ENCODE measurements at regions not wholly inside any gene's neighbourhood (a gene's known extent, or its start where the extent isn't known, plus 50 kb on each side); places are given as distances from the start of the nearest gene placed in this dataset.

GRCh38 chr2:194742706-194743105 lies 914.3 kb upstream of the SLC39A10 start:
- no peaks in the 10 kb centered on the region for H3K9me2 ChIP-seq (replicated peaks; ENCODE audit: insufficient read depth, low read length)
- H2AFZ ChIP-seq (ENCODE audit: low read length), result no peak overlapping the region
- no peak overlapping the region for H3K27ac ChIP-seq (ENCODE audit: low read length)
- peaks cover 5% of the 10 kb centered on the region for H3K4me1 ChIP-seq (ENCODE audit: low read length)
- H3K36me3 ChIP-seq (replicated peaks; ENCODE audit: insufficient read depth, low read length), result no peaks in the 10 kb centered on the region
- no peaks in the 10 kb centered on the region for H3F3A ChIP-seq (ENCODE audit: insufficient read depth, low read length)
- H3K27me3 ChIP-seq (replicated peaks; ENCODE audit: insufficient read depth, low read length), result no peaks in the 10 kb centered on the region
- H3K9ac ChIP-seq (ENCODE audit: low read length), result no peak overlapping the region
- no peak for DNase-seq
- H3K4me2 ChIP-seq (ENCODE audit: low read depth, low read length), result no peak overlapping the region
- H3K9me3 ChIP-seq (replicated peaks; ENCODE audit: insufficient read depth, low read length), result no peaks in the 10 kb centered on the region
- TF ChIP-seq CTCF (IDR thresholded peaks at IDR 0.05; ENCODE audit: low read length) (no peak), EZH2 (optimal IDR thresholded peaks at IDR 0.05; ENCODE audit: low read depth, low read length) (no peak), EZH2phosphoT487 (IDR thresholded peaks at IDR 0.05; ENCODE audit: low read length) (no peak)
- no peaks in the 10 kb centered on the region for H3K79me2 ChIP-seq (ENCODE audit: low read length)
- no peak overlapping the region for H3K4me3 ChIP-seq (ENCODE audit: low read length)
- H4K20me1 ChIP-seq (ENCODE audit: insufficient read depth, low read length), result no peaks in the 10 kb centered on the region

- no peaks in the 10 kb centered on the region for H4K20me1 ChIP-seq (ENCODE audit: insufficient read depth, low read length)
- H3K9me2 ChIP-seq (replicated peaks; ENCODE audit: insufficient read depth, low read length), result no peaks in the 10 kb centered on the region
- no peak overlapping the region for H3K4me3 ChIP-seq (ENCODE audit: low read length)
- peaks cover 5% of the 10 kb centered on the region for H3K4me1 ChIP-seq (ENCODE audit: low read length)
- TF ChIP-seq EZH2phosphoT487 (IDR thresholded peaks at IDR 0.05; ENCODE audit: low read length) (no peak), EZH2 (optimal IDR thresholded peaks at IDR 0.05; ENCODE audit: low read depth, low read length) (no peak), CTCF (IDR thresholded peaks at IDR 0.05; ENCODE audit: low read length) (no peak)
- H3K9ac ChIP-seq (ENCODE audit: low read length), result no peak overlapping the region
- no peaks in the 10 kb centered on the region for H3K79me2 ChIP-seq (ENCODE audit: low read length)
- H2AFZ ChIP-seq (ENCODE audit: low read length), result no peak overlapping the region
- DNase-seq, result peak; percentile 58
- H3K27me3 ChIP-seq (replicated peaks; ENCODE audit: insufficient read depth, low read length), result no peaks in the 10 kb centered on the region
- H3K4me2 ChIP-seq (ENCODE audit: low read depth, low read length), result no peak overlapping the region
- no peaks in the 10 kb centered on the region for H3F3A ChIP-seq (ENCODE audit: insufficient read depth, low read length)
- H3K9me3 ChIP-seq (replicated peaks; ENCODE audit: insufficient read depth, low read length), result no peaks in the 10 kb centered on the region
- H3K27ac ChIP-seq (ENCODE audit: low read length), result no peak overlapping the region
- no peaks in the 10 kb centered on the region for H3K36me3 ChIP-seq (replicated peaks; ENCODE audit: insufficient read depth, low read length)
Observed at GRCh38 chr2:194739217-194739616, 917.8 kb upstream of the SLC39A10 start.

- no peaks in the 10 kb centered on the region for H3K9me2 ChIP-seq (replicated peaks; ENCODE audit: insufficient read depth, low read length)
- H2AFZ ChIP-seq (ENCODE audit: low read length), result no peak overlapping the region
- no peak for TF ChIP-seq CTCF (IDR thresholded peaks at IDR 0.05; ENCODE audit: low read length)
- no peak for TF ChIP-seq EZH2phosphoT487 (IDR thresholded peaks at IDR 0.05; ENCODE audit: low read length)
- no peak for TF ChIP-seq EZH2 (optimal IDR thresholded peaks at IDR 0.05; ENCODE audit: low read depth, low read length)
- no peaks in the 10 kb centered on the region for H3K27me3 ChIP-seq (replicated peaks; ENCODE audit: insufficient read depth, low read length)
- no peaks in the 10 kb centered on the region for H3K9me3 ChIP-seq (replicated peaks; ENCODE audit: insufficient read depth, low read length)
- H3K4me2 ChIP-seq (ENCODE audit: low read depth, low read length), result no peak overlapping the region
- H3K9ac ChIP-seq (ENCODE audit: low read length), result no peak overlapping the region
- no peak overlapping the region for H3K4me3 ChIP-seq (ENCODE audit: low read length)
- H3F3A ChIP-seq (ENCODE audit: insufficient read depth, low read length), result no peaks in the 10 kb centered on the region
- DNase-seq, result no peak
- peaks cover 5% of the 10 kb centered on the region for H3K4me1 ChIP-seq (ENCODE audit: low read length)
- no peaks in the 10 kb centered on the region for H3K36me3 ChIP-seq (replicated peaks; ENCODE audit: insufficient read depth, low read length)
- no peak overlapping the region for H3K27ac ChIP-seq (ENCODE audit: low read length)
- no peaks in the 10 kb centered on the region for H4K20me1 ChIP-seq (ENCODE audit: insufficient read depth, low read length)
- H3K79me2 ChIP-seq (ENCODE audit: low read length), result no peaks in the 10 kb centered on the region
Observed at GRCh38 chr2:194735837-194736542, 921.0 kb upstream of the SLC39A10 start.
